ENCODE measurements at regions not wholly inside any gene's neighbourhood (a gene's known extent, or its start where the extent isn't known, plus 50 kb on each side); places are given as distances from the start of the nearest gene placed in this dataset.
A peak's percentile ranks its signal among the peaks of the same experiment; 100 is the strongest.

- no peak for DNase-seq (ENCODE audit: low spot score)
These were observed 178.3 kb downstream of the SNX19 start for GRCh38 chr11:130737866-130738431.

- DNase-seq (ENCODE audit: low spot score), result no peak
These were observed 177.7 kb downstream of the SNX19 start for GRCh38 chr11:130738611-130739010.

DNA sequence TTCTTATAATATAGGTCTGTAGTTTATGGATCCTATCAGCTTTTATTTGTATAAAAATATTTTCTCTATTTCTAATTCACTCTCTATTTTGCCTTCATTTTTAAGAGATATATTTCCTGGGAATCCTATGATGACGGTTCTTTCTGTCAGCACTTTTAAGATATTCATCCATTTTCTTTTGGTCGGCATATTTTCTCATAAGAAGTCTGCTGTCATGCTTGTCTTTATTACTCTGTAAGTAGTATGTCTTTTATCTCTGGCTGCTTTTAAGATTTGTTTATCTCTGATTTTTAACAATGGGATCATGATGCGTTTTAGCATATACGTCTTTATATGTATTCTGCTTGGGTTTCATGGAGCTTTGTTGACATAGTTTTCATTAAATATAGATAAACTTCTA lies 175.5 kb downstream of the SNX19 start:
- DNase-seq (ENCODE audit: low spot score), result no peak

DNA sequence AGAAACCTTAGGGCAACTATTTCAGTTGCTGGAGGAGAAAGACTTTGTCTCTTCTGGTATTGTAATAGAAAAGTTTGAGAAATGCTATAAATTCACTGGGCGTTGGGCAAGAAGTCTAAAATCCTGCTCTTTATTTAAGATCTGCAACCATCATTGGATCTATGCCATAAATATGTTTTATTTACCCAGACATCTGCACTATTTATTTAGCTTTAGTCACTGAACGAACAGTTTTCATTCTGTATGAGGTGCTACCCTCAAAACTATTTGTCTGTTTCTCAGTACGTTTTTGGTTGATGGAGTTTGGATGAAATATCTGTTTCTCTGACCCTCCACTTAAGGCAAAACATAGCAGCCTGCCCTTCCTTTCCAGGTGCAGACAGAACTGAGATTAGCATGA lies 171.5 kb downstream of the SNX19 start:
- DNase-seq (ENCODE audit: low spot score), result no peak

GRCh38 chr11:130749216-130749615 lies 167.1 kb downstream of the SNX19 start:
- no peak for DNase-seq (ENCODE audit: low spot score)

DNA sequence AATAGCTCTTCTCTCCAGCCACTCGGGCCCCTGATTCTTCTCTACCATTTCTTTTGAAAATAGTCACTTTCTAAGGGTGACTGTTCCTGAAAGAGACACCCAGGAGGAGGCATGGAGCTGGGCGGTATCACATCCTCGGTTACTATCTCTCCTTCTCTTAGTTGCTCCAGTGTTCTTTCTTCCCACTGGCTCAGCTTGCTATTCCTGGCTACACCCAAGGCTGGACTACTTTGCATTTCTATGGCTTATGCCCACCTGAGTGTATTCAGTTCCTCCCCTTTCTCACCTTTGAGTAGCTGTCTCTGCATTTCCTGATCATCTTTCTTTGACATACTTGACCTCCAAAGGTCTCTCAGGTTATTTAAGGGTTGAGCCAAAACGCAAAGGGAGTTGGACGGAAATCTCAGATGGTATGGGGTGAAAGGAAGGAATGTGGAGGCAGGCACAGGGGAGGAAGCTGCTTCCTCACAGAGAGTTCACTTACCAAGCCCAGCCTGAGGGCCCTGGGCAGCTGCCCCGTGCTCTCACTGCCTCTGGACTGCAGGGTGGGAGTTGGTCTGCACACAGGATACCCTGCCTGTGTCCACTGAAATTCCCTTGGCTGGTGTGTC lies 155.7 kb downstream of the SNX19 start:
- no peak for DNase-seq (ENCODE audit: low spot score)

- no peak for DNase-seq (ENCODE audit: low spot score)
These were observed 154.6 kb downstream of the SNX19 start for GRCh38 chr11:130761560-130762220.

GRCh38 chr11:130762638-130763037 lies 153.6 kb downstream of the SNX19 start:
- DNase-seq (ENCODE audit: low spot score), result peak; percentile 38

DNA sequence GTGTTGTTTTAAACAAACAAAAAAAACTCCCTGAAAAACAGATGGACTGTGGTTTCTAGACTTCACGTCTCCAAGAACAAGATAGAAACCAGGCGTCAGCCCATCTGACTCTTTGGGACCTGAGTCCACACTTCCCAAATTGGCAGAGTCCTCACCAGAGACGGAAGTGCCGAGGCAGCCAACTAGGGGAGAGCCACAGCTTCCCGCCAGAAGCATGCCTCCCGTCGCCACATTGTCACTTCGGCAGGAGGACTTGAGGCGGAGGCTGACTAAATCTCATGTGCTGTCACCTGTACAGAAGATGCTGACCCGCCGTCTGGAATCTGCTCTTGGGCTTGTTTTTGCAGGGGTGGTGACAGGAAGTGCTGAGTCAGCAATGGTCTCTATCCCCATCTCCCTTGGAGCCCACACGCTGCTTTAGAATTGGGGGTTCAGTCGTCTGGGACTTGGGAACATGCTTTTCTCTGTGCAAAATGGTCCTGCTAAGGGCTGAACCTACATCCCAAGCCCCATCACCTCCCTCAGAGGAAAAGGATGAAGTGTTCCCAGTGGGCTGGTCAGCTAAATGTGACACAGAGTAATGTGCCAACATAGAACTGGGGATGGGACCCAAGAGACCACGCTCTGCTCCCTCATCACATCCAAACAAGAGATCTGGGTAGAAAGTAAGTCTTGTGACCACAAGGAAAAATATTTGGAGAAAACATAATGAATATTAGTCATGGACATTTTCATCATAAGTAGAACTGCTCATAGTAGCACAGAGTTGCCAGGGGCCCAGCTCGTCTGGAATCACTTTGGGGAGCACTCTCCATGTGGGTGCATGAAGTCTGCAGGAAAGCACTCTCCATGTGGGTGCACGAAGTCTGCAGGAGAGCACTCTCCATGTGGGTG lies 152.9 kb downstream of the SNX19 start:
- DNase-seq (ENCODE audit: low spot score), result peak; percentile 6

GRCh38 chr11:130765406-130765805 lies 150.9 kb downstream of the SNX19 start:
- DNase-seq (ENCODE audit: low spot score), result no peak

DNA sequence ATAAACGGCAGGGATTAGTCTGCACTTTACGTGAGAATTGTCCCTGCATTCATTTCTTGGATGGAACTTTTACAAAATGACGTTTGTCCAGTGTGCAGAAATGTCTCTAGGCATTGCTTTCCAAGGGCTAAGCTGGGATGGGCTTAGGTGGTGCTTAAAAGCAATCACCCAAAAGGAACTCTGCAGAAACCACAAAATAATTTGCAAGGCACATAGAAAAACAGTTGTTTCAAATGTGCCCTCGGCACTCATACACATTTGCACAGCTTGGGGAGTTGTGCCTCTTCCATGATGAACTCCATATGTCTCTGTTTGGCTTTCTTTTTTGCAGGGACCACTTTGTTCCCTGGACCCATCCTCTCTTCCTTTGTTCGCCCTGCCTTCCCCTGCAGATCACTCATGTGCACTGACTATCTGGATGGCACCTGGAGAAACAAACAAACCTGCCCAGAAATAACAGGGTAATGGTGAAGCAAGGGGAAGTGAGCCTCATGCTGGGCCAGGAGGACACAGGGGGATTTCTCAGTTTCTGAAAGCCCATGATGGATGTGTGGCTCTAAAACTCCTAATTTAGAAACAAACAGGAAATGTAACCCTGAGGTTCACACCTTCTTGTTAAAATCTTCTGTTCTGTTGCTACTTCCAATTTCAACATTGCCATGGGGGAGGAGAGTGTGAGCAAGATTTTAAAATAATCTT lies 150.2 kb downstream of the SNX19 start:
- no peak for DNase-seq (ENCODE audit: low spot score)

GRCh38 chr11:130766650-130767565 lies 149.4 kb downstream of the SNX19 start:
- no peak for DNase-seq (ENCODE audit: low spot score)

DNA sequence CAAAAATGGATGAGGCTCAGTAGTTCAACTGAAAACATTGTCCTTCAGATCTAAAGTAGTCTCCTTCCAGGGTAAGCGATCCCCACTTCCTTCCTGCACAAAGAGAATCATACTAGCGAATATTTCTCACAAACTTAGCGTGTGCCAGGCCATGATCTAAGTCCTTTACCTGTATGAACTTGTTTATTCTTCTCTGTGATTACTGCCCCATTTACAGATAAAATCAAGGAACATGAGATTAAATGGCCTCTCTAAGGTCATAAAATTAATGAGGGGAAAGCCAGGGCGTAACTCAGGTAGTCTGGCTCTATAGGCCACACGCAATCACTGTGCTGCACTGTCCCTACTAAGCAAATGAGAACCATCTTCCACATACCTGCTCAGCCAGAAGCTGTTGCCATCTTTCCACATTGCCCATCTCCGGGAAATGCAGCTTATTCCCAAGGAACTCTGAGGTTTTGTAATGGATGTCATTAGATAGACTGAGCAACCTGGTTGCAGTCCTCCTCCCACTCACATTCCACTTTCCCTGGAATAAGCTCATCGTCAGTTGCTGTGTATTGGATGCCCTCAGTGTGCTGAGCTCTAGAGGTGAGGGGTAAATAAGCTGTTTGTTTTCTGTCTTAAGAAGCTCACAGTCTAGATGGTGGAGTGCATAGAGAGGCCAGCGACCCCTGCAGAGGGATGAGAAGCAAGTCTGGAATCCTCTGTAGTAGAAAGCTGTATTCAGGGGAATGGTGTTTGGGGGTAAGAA lies 146.3 kb downstream of the SNX19 start:
- no peak for DNase-seq (ENCODE audit: low spot score)

DNA sequence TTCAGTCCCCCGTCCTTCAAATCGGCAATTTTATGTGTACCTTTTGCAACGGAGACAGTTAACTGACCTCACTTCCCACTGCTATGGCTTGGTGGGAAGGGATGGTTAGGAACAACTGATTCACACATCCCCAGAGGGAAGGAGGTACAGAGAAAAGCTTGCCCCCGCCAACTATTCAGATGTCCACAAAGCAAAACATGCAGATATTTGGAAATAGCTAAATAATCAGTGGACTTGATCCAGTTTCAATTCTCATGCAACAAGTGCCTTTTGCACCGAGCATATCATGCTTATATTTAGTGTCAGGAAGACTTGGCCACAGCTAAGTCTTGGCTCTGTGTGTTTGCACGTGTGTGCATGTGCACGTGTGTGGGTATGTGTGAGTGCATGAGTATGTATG lies 144.6 kb downstream of the SNX19 start:
- DNase-seq (ENCODE audit: low spot score), result no peak

DNA sequence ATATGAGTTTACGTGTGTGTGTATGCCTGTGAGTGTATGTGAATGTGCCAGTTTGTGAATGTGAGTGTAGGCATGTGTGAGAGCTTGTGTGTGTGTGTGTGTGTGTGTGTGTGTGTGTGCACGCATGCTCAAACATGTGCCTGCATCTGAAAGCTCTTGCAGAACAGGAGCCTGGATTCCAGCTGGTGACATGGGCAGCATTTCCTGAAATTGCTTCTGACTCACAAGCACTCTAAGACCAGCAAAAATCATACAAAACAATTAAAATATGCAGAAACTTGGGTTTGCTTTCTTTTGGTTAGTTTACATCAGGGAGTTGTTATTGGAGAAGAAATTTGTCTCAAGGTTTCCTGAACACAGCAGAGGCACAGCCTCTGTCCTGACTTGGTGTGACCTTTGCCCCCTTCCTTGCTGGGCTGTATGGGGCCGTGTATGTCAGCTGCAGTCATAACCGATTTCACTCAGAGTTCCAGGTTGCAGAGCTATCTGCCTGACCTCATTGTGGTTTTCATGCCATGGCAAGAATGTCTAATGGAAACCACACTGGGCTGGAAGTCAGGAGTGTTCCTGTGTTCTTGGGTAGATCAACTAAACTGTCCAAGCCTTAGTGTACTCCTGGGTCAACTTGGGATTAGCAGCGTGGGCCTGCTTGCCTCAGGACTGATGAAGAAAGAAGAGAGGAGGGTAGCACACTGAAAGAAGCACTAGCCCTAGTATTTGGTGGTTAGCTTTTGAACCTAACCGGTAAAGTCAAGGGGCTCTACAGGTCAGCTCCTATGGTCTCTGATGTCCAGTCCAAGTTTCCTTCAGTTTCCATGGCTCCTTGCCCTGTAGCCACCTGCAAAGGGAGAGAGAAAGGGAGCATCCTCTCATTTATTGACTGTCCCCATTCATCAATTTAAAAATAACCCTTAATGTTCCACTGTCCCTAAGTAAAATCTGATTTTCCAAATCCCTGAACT lies 143.7 kb downstream of the SNX19 start:
- DNase-seq (ENCODE audit: low spot score), result no peak

- no peak for DNase-seq (ENCODE audit: low spot score)
These were observed 142.9 kb downstream of the SNX19 start for GRCh38 chr11:130773244-130773820.

DNA sequence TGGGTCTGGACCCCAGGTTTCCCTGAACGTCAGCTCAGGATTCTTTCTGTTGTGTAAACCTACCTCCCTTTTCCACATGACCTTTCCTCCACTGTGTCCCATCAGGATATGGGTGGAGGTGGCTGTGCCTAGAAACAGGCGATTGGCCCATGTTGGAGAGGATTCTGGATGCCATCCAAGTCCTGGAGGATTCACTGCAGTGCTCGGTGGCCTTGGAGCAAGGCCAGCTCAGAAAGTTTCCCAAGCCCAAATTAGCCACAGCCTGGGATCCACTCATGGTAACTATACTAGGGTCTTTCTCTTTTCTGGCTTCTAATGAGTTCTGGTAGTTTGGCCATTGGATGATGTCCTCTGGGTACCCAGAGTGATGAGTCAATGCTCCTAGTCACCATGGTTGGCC lies 141.6 kb downstream of the SNX19 start:
- DNase-seq (ENCODE audit: low spot score), result no peak

DNA sequence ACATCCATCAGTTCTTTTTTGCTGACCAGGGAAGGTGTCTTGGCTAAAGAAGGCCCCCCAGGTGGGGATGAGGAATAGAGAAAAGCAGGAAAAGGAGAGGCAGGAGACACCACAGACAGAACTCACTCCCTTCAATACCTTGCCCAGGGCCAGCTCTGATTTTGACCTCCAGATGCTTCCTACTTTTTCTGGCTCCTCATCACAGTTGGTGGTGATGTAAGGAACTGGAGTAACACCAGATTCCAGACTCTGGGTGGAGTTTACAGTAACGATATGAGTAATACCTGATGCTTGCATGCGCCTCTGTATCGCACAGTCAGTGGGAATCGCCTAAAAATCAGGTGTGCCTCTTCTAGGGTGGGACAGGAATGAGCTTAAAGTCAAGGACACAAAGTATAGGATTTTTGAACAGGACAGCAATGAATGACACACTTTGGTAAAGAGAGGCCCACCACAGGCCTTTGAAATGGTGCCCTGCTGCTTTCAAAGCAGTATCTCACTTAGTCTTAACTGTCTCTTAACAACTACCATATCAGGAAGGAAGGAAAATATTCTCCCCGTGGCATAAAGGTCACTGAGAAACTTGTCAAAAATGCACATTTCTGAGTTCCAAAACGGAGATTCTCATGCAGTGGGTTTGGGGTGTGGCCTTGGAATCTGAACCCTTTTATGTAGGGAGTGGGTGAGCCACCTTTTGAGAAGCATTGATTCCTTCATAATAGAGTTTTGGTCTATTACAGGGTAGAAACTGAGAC lies 140.8 kb downstream of the SNX19 start:
- DNase-seq (ENCODE audit: low spot score), result no peak

Data from cerebellar cortex (tissue), 1 donor.